Vagina (tissue), 2 donors: ENCODE measurements at regions not wholly inside any gene's neighbourhood (a gene's known extent, or its start where the extent isn't known, plus 50 kb on each side); places are given as distances from the start of the nearest gene placed in this dataset.

ENCODE experiments used
- POLR2A ChIP-seq, 2 donors: fragments of 450-650 bp; IDR thresholded peaks; one replicate each; pipeline ENCODE4 v1.6.1; 2017; ENCODE audit warnings: antibody characterized with exemption in 2 of 2, mild to moderate bottlenecking in 2 of 2, moderate library complexity in 2 of 2
- TF ChIP-seq, protein P1 (sequence below), 3 experiments: fragments of 450-650 bp in 2 of 3; fragments of 200-600 bp in 1 of 3; sonication (generic) in 1 of 3; IDR thresholded peaks; one replicate each; pipeline ENCODE4 v1.5.1; 2017 to 2019; ENCODE audit warnings: antibody characterized with exemption in 3 of 3, mild to moderate bottlenecking in 2 of 3, moderate library complexity in 2 of 3

DNA sequence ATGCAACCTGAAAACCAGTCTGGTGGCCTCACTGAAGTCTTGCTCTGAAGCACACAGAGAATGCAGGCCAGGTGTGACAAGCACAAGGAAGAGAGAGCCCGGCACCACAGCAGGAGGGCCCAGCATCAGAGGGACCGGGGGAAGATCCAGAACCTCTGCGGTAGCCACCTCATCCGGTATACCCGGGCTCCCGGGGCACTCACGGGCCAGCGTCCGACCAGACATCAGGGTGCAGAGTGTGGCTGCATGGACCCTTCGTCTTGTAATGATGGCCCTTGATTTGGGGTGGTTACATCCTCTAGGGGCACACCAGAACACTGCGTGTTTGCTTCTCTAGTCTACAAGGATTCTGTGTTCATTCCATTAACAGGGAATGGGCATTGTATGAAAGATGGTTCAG lies 406.0 kb downstream of the GADD45G start:
- TF ChIP-seq, protein P1, sequence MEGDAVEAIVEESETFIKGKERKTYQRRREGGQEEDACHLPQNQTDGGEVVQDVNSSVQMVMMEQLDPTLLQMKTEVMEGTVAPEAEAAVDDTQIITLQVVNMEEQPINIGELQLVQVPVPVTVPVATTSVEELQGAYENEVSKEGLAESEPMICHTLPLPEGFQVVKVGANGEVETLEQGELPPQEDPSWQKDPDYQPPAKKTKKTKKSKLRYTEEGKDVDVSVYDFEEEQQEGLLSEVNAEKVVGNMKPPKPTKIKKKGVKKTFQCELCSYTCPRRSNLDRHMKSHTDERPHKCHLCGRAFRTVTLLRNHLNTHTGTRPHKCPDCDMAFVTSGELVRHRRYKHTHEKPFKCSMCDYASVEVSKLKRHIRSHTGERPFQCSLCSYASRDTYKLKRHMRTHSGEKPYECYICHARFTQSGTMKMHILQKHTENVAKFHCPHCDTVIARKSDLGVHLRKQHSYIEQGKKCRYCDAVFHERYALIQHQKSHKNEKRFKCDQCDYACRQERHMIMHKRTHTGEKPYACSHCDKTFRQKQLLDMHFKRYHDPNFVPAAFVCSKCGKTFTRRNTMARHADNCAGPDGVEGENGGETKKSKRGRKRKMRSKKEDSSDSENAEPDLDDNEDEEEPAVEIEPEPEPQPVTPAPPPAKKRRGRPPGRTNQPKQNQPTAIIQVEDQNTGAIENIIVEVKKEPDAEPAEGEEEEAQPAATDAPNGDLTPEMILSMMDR (IDR thresholded peaks at IDR 0.05), result no peak
- no peak for TF ChIP-seq POLR2A (IDR thresholded peaks at IDR 0.05)
